ENCODE measurements at regions not wholly inside any gene's neighbourhood (a gene's known extent, or its start where the extent isn't known, plus 50 kb on each side); places are given as distances from the start of the nearest gene placed in this dataset.

GRCh38 chr5:147018812-147019211, 140.3 kb upstream of the PPP2R2B start:
- in situ Hi-C loops (cut with HindIII; ENCODE audit: low sequenced_read_pairs), result no loop called here
- no peak for DNase-seq (ENCODE audit: low spot score)

- no peak for DNase-seq (ENCODE audit: low spot score)
- in situ Hi-C loops (cut with HindIII; ENCODE audit: low sequenced_read_pairs), result no loop called here
These were observed 158.2 kb upstream of the PPP2R2B start for GRCh38 chr5:147036691-147037245.

DNA sequence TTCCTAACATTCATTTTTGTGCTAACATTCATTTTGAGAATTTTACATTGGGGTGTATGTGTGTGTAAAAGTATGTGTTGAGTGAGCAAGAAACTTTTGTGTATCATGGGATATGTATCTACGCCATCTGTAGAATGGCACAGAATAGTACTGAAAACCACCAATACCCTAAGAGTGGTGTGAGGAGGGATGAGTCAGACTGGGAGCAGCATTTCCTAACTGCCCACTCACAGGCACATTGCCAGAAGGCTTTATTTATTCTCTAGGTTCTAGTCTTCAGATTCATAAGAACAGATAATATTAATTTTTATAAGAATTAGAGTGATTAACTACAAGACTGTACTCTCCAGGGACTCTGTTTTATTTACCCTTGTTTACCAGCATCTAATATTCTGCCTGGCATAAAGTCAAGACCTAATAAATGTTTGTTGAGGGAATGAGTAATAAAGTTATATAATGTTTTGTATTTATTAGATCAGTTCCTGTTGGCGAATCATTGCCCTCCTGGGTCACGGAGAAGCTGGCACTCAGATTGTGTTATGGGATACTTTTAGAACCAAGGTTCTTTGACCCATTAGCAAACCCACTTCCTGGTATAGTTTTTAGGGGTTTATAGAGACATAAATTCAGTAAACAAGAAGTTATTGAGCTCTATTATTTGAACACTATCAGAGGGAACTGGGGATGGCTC, 159.1 kb upstream of the PPP2R2B start:
- in situ Hi-C loops (cut with HindIII; ENCODE audit: low sequenced_read_pairs), result no loop called here
- no peak for DNase-seq (ENCODE audit: low spot score)

DNA sequence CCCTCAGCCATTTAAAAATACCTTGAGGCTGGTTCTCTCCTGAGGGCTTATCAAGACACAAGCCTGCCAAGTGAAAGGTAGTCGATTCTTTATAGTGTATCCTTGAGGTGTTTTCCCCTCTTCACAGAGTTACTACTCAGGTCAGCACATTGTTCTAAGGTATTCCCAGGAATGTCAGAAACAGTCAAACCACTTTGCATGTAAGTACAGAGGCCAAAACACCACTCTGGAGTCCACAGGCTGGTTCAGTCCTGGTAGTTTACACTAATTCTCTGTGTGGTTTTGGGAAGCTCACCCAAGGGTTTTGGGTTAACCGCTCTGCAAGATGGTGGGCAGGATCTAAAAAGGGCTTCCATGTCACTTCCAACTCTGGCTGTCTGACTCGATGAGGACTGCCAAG, 162.3 kb upstream of the PPP2R2B start:
- in situ Hi-C loops (cut with HindIII; ENCODE audit: low sequenced_read_pairs), result no loop called here
- no peak for DNase-seq (ENCODE audit: low spot score)

GRCh38 chr5:147044572-147045273, 166.2 kb upstream of the PPP2R2B start:
- DNase-seq (ENCODE audit: low spot score), result no peak
- in situ Hi-C loops (cut with HindIII; ENCODE audit: low sequenced_read_pairs), result no loop called here

GRCh38 chr5:147045290-147045689, 166.7 kb upstream of the PPP2R2B start:
- DNase-seq (ENCODE audit: low spot score), result no peak
- in situ Hi-C loops (cut with HindIII; ENCODE audit: low sequenced_read_pairs), result no loop called here

DNA sequence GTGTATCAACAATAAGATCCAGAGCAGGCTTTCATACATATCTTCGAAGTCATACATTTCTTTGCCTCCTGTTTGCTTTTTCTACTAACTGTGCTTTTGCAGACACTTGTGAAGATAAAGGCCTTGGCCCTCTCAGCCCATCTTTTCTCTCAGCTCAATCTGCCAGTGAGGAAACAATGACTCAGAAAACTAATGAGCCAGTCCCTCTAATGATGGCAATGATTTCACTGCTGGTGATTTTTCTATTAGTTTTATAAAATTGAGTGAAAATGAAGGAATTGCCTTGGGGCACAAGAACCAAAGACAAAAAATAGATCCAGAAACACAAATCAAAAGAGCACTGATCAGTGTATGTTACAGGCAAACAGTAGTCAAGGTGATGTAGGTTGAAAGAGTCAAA, 167.7 kb upstream of the PPP2R2B start:
- no peak for DNase-seq (ENCODE audit: low spot score)
- in situ Hi-C loops (cut with HindIII; ENCODE audit: low sequenced_read_pairs), result no loop called here

GRCh38 chr5:147046894-147047293, 168.3 kb upstream of the PPP2R2B start:
- DNase-seq (ENCODE audit: low spot score), result no peak
- in situ Hi-C loops (cut with HindIII; ENCODE audit: low sequenced_read_pairs), result no loop called here

DNA sequence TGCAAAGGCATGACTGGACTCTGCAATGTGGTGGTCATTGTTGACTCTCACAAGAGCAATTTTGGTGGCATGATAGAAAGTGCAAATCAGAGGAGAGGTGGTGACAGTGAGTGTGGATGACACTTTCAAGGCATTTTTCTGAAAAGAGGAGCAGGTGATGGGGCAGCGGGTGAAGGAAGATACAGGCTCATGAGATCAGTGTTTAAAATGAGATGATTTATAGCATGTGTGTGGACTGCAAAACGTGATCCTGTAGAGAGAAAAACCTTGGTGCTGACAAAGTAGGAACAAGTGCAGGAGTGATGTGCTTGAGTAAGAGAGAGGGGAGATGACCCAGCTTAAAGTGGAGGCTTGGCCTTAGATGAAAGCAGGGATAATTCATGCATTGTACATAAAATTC, 171.2 kb upstream of the PPP2R2B start:
- in situ Hi-C loops (cut with HindIII; ENCODE audit: low sequenced_read_pairs), result no loop called here
- DNase-seq (ENCODE audit: low spot score), result no peak

DNA sequence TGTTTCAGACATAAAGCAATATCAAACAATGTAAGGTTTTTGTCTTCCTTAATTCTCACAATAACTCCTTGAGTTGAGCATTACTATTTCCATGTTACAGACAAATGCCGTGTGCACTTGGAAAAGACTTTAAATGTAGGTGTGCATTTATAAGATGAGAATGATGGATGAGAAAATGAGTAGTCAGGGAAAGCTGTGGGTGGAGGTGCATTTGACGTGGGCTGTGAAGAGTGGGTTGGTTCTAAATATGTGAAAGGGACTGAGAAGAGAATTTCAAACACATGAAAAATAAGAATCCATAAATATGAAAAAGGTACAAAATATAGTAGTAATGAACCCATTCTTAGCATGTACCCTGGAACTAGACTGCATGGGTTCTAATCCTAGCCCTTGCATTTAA, 171.6 kb upstream of the PPP2R2B start:
- no peak for DNase-seq (ENCODE audit: low spot score)
- in situ Hi-C loops (cut with HindIII; ENCODE audit: low sequenced_read_pairs), result no loop called here

GRCh38 chr5:147051193-147051592, 172.6 kb upstream of the PPP2R2B start:
- DNase-seq (ENCODE audit: low spot score), result no peak
- in situ Hi-C loops (cut with HindIII; ENCODE audit: low sequenced_read_pairs), result no loop called here

DNA sequence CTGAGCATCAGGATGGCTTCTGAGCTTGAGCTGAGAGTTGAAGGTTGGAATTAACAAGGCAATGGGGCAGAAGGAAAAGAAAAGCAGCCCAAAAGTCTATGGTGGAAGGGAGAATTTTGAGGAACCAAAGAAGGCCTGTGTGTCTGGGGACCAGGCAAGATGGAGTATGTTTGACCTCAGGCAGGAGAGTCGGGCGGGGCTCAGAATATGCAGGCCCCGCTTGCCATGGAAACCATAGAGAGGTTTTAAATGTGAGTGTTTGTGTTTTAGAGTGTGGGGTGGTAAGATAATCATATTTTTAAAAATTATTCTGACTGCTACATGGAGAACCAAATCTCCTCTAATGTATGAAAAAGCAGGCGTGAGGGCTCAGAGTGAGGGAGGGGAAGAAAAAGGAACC, 174.0 kb upstream of the PPP2R2B start:
- in situ Hi-C loops (cut with HindIII; ENCODE audit: low sequenced_read_pairs), result no loop called here
- no peak for DNase-seq (ENCODE audit: low spot score)

- in situ Hi-C loops (cut with HindIII; ENCODE audit: low sequenced_read_pairs), result no loop called here
- no peak for DNase-seq (ENCODE audit: low spot score)
These were observed 176.7 kb upstream of the PPP2R2B start for GRCh38 chr5:147055089-147055826.

DNA sequence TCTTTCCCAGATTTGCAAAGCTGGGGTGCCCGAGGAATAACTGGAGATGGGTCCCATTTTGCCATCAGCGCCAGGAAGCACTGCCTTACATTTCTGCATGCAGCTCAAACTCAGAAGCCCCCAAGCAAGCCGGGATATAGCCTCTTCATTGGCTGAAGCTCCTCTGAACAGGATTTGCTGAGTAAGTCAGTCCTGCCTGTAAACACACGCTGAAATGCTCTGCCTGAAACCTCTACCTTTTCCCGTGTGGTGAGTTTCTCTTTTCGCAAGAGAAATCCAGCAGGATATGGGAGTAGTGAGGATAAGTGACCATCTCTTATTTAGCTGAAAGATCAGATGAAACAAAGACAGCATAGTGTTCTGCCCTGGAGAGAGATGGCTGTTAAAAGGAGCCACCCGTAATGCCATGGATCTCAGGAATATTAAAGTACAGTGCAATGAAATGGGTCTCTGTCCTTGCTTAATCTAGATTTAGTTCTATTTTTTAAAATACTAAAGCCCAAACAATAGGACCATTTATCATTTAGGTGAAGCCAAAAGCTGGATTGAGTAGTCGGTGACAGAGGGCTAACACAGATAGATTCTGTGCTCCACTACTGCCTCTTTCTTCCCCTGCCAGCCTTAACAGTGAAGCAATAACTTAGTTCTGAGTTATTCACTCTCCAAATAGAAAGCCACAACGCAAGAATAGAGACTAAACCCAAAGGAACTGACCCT, 177.5 kb upstream of the PPP2R2B start:
- in situ Hi-C loops (cut with HindIII; ENCODE audit: low sequenced_read_pairs), result no loop called here
- DNase-seq (ENCODE audit: low spot score), result no peak

DNA sequence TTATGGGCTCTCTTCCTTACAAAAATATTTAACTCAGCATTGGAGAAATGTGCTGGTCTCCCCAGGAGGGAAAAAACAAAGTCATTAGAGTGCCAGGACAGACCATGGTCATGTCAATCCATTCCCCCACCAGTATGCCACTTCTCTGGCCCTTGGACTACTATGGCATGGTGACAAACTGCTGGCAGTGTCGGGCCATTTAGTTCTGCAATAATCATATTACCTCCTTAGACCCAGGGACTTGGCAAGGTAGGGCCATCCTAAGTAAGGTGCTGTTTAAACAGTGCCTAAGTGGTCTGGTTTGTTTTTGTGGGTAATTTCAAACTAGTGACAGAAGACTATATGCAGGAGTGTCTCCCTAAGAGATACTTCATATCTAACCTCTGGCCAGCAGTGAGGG, 177.8 kb upstream of the STK32A start:
- DNase-seq (ENCODE audit: low spot score), result no peak
- in situ Hi-C loops (cut with HindIII; ENCODE audit: low sequenced_read_pairs), result no loop called here

- in situ Hi-C loops (cut with HindIII; ENCODE audit: low sequenced_read_pairs), result no loop called here
- DNase-seq (ENCODE audit: low spot score), result no peak
These were observed 173.4 kb upstream of the STK32A start for GRCh38 chr5:147061431-147061830.

DNA sequence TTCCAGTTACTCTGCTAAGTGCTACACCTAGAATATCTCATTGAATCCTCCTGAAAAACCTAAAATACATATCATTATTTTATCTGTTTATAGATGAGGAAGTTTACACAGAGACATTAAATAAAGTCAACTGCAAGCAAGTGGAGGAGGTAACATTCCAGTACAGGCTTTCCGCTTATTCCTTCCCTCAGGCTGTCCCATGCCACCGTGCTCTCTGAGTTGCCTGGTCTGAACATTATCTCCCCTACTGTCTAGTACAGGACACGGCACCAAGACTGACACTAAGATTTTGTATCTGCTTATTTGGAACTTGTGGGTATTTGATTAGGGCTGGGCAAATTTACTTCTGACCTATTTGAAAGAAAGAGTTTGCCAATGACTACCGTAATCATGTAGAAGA, 172.4 kb upstream of the STK32A start:
- DNase-seq (ENCODE audit: low spot score), result no peak
- in situ Hi-C loops (cut with HindIII; ENCODE audit: low sequenced_read_pairs), result no loop called here

- no peak for DNase-seq (ENCODE audit: low spot score)
- in situ Hi-C loops (cut with HindIII; ENCODE audit: low sequenced_read_pairs), result no loop called here
These were observed 170.9 kb upstream of the STK32A start for GRCh38 chr5:147063943-147064342.

- in situ Hi-C loops (cut with HindIII; ENCODE audit: low sequenced_read_pairs), result no loop called here
- DNase-seq (ENCODE audit: low spot score), result no peak
These were observed 169.8 kb upstream of the STK32A start for GRCh38 chr5:147065071-147065470.

DNA sequence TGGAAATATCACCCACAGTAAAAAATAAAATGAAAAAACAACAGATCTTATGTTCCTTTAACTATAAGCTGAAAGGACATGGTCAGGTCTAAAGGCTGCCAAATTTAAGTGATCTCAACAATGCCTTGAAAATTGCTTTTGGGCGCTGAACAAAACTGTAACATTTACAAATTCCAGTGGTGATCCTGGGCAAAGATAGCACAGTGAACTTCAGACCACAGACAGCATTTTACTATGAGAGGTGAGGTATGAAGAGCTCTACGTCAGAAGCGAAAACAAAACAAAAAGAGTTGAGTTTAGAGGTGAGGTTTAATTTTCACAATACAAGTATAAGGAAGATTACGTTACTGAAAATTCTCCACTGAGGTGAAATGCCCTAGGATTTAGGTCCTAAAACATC, 165.8 kb upstream of the STK32A start:
- in situ Hi-C loops (cut with HindIII; ENCODE audit: low sequenced_read_pairs), result no loop called here

More for the DNA sequence above, 165.8 kb upstream of the STK32A start:
- no peak for DNase-seq (ENCODE audit: low spot score)
